ENCODE measurements at regions not wholly inside any gene's neighbourhood (a gene's known extent, or its start where the extent isn't known, plus 50 kb on each side); places are given as distances from the start of the nearest gene placed in this dataset.

- DNase-seq (ENCODE audit: low read depth, low spot score) = no peak
Measured at GRCh38 chr2:60603533-60604190, 50.2 kb upstream of the BCL11A start.

- DNase-seq (ENCODE audit: low read depth, low spot score) = no peak
Measured at GRCh38 chr2:60604486-60605064, 51.1 kb upstream of the BCL11A start.

GRCh38 chr2:60605866-60606265, 52.4 kb upstream of the BCL11A start:
- no peak for DNase-seq (ENCODE audit: low read depth, low spot score)

GRCh38 chr2:60608679-60609078, 55.2 kb upstream of the BCL11A start:
- no peak for DNase-seq (ENCODE audit: low read depth, low spot score)

- DNase-seq (ENCODE audit: low read depth, low spot score) = no peak
Measured at GRCh38 chr2:60612033-60612432, 58.6 kb upstream of the BCL11A start.

GRCh38 chr2:60614319-60614718, 60.9 kb upstream of the BCL11A start:
- DNase-seq (ENCODE audit: low read depth, low spot score) = no peak

- no peak for DNase-seq (ENCODE audit: low read depth, low spot score)
Measured at GRCh38 chr2:60621688-60622429, 68.4 kb upstream of the BCL11A start.

GRCh38 chr2:60623040-60623439, 69.6 kb upstream of the BCL11A start:
- DNase-seq (ENCODE audit: low read depth, low spot score) = no peak

- DNase-seq (ENCODE audit: low read depth, low spot score) = no peak
Measured at GRCh38 chr2:60627412-60627811, 74.0 kb upstream of the BCL11A start.

GRCh38 chr2:60628026-60628425, 74.6 kb upstream of the BCL11A start:
- no peak for DNase-seq (ENCODE audit: low read depth, low spot score)

- no peak for DNase-seq (ENCODE audit: low read depth, low spot score)
Measured at GRCh38 chr2:60628615-60629304, 75.3 kb upstream of the BCL11A start.

GRCh38 chr2:60629305-60629662, 75.8 kb upstream of the BCL11A start:
- DNase-seq (ENCODE audit: low read depth, low spot score) = no peak

- DNase-seq (ENCODE audit: low read depth, low spot score) = no peak
Measured at GRCh38 chr2:60629801-60630385, 76.4 kb upstream of the BCL11A start.

GRCh38 chr2:60633615-60634014, 80.2 kb upstream of the BCL11A start:
- no peak for DNase-seq (ENCODE audit: low read depth, low spot score)

- no peak for DNase-seq (ENCODE audit: low read depth, low spot score)
Measured at GRCh38 chr2:60634438-60634837, 81.0 kb upstream of the BCL11A start.

GRCh38 chr2:60641811-60642788, 88.6 kb upstream of the BCL11A start:
- DNase-seq (ENCODE audit: low read depth, low spot score) = no peak

GRCh38 chr2:60643747-60644146, 90.3 kb upstream of the BCL11A start:
- DNase-seq (ENCODE audit: low read depth, low spot score) = no peak

GRCh38 chr2:60644951-60645350, 91.5 kb upstream of the BCL11A start:
- DNase-seq (ENCODE audit: low read depth, low spot score) = no peak

GRCh38 chr2:60648191-60648590, 94.7 kb upstream of the BCL11A start:
- DNase-seq (ENCODE audit: low read depth, low spot score) = no peak

GRCh38 chr2:60649721-60650120, 96.3 kb upstream of the BCL11A start:
- DNase-seq (ENCODE audit: low read depth, low spot score) = no peak

- no peak for DNase-seq (ENCODE audit: low read depth, low spot score)
Measured at GRCh38 chr2:60652832-60653340, 99.4 kb upstream of the BCL11A start.

Measured in brain pericyte (primary cell).